ENCODE measurements at regions not wholly inside any gene's neighbourhood (a gene's known extent, or its start where the extent isn't known, plus 50 kb on each side); places are given as distances from the start of the nearest gene placed in this dataset.

- TF ChIP-seq POLR2A (IDR thresholded peaks at IDR 0.05) (no peak), CTCF (IDR thresholded peaks at IDR 0.05) (no peak)
These were observed 563.5 kb upstream of the CCDC54 start for GRCh38 chr3:106813742-106814141.

Measured in body of pancreas (tissue), 4 donors.